HAP-1 (cell line): ENCODE measurements at regions not wholly inside any gene's neighbourhood (a gene's known extent, or its start where the extent isn't known, plus 50 kb on each side); places are given as distances from the start of the nearest gene placed in this dataset.
A peak's percentile ranks its signal among the peaks of the same experiment; 100 is the strongest.

ENCODE experiments used
- DNase-seq, 2 experiments: peaks; one replicate each; pipeline ENCODE4 v3.0.0-alpha.2; 2016 to 2020; ENCODE audit warnings: low spot score in 2 of 2
- H3K27me3 ChIP-seq: fragments of 250-450 bp; sonication (Bioruptor Pico); 2 replicates; pipeline ENCODE4 v1.5.1; 2020; ENCODE audit warnings: low read depth, mild to moderate bottlenecking, moderate library complexity
- H3K36me3 ChIP-seq: fragments of 250-450 bp; sonication (Bioruptor Pico); replicated peaks from 2 replicates; pipeline ENCODE4 v1.5.1; 2020; ENCODE audit warnings: mild to moderate bottlenecking
- H3K4me1 ChIP-seq: fragments of 250-450 bp; sonication (Bioruptor Pico); 2 replicates; pipeline ENCODE4 v1.5.1; 2020; ENCODE audit warnings: mild to moderate bottlenecking
- H3K4me3 ChIP-seq: fragments of 250-450 bp; sonication (Bioruptor Pico); 2 replicates; pipeline ENCODE4 v1.5.1; 2020; ENCODE audit warnings: mild to moderate bottlenecking, moderate library complexity
- H3K9me3 ChIP-seq: fragments of 250-450 bp; sonication (Bioruptor Pico); 2 replicates; pipeline ENCODE4 v1.5.1; 2020; ENCODE audit warnings: mild to moderate bottlenecking, moderate library complexity
- in situ Hi-C: fragments of 300-500 bp; cut with MboI; formaldehyde crosslinking; loops from 3 replicates; pipeline ENCODE4 v1.14.3; 2020; ENCODE audit warnings: low sequenced_read_pairs, inconsistent platforms, mixed read lengths

- H3K27me3 ChIP-seq = no peaks in the 10 kb centered on the region
- H3K36me3 ChIP-seq = no peaks in the 10 kb centered on the region
- DNase-seq = peak; percentile 48 to 89
- peaks cover 15% of the 10 kb centered on the region for H3K4me1 ChIP-seq
- H3K9me3 ChIP-seq = no peaks in the 10 kb centered on the region
- in situ Hi-C loops = no loop called here
- H3K4me3 ChIP-seq = no peak overlapping the region
Observed at GRCh38 chr3:64916937-64917336, 229.1 kb upstream of the ADAMTS9 start.

GRCh38 chr3:64916192-64916798 lies 228.5 kb upstream of the ADAMTS9 start:
- in situ Hi-C loops = no loop called here
- Histone ChIP-seq H3K27me3 (no peaks in the 10 kb centered on the region), H3K4me1 (peaks cover 15% of the 10 kb centered on the region), H3K36me3 (no peaks in the 10 kb centered on the region), H3K9me3 (no peaks in the 10 kb centered on the region), H3K4me3 (no peak overlapping the region)
- no peak for DNase-seq

- Histone ChIP-seq H3K36me3 (no peaks in the 10 kb centered on the region), H3K4me3 (no peak overlapping the region), H3K27me3 (no peaks in the 10 kb centered on the region), H3K4me1 (peaks cover 15% of the 10 kb centered on the region), H3K9me3 (no peaks in the 10 kb centered on the region)
- in situ Hi-C loops = no loop called here
- no peak for DNase-seq
Observed at GRCh38 chr3:64915778-64916177, 228.0 kb upstream of the ADAMTS9 start.

- Histone ChIP-seq H3K27me3 (peaks cover 5% of the 10 kb centered on the region; the same call in 1 of the 2 replicates), H3K36me3 (no peaks in the 10 kb centered on the region), H3K4me3 (no peak overlapping the region), H3K4me1 (peaks cover 13% of the 10 kb centered on the region), H3K9me3 (no peaks in the 10 kb centered on the region)
- no peak for DNase-seq
- in situ Hi-C loops = no loop called here
Observed at GRCh38 chr3:64913515-64913914, 225.7 kb upstream of the ADAMTS9 start.

DNA sequence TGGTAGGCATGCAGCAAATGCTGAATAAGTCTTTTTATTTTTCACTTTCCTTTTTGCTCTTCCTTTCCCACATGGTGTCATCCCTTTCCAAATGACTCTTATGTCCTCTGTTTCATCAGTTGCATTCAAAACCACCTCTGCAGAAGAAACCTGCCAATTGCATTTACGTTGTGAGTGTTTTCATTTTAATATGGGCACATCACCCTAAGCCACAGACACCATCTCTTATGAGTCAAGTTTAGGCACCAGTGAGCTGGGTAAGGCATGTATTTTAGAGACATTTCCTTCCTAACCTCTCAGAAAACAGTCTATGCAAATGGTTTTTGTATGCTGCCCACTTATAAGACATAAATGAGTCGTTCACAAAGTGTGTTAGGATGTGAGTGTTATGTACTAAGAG lies 223.3 kb upstream of the ADAMTS9 start:
- in situ Hi-C loops = no loop called here
- Histone ChIP-seq H3K4me1 (no peaks in the 10 kb centered on the region), H3K36me3 (no peaks in the 10 kb centered on the region), H3K27me3 (peaks cover 5% of the 10 kb centered on the region; the same call in 1 of the 2 replicates), H3K4me3 (no peak overlapping the region), H3K9me3 (no peaks in the 10 kb centered on the region)
- no peak for DNase-seq

DNA sequence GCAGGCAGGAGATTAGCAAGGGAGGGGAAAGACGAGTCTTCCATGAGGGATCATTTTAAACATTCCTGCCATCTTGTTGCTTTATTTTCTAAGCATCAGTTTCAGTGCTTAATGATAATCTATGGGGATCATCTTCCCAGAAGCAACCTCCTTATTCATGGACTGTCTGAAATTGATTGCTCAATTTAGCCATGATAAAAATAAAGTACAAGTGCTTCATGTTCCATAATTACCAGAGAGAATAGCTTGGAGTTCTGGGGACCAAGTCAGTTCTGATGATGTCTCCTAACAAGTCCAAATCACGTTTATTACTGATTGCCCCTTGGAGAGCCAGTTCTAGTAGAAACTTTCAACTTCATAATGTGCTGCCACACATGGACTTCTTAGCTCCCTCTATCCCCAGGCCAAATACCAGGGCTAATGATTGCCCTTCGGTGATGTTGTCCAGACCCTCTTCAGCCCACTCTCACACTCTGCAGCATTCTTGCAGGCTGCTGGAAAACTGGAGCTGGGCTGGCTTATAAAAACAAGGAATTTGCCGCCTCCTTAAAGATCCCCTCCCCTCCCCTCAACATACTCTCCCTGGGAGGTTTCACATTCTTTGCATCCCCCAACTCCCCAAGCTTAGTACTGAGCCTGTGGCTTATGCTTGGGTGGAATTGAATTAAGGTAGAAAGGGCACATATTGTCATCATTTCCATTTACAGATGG lies 222.1 kb upstream of the ADAMTS9 start:
- Histone ChIP-seq H3K9me3 (no peaks in the 10 kb centered on the region), H3K4me1 (no peaks in the 10 kb centered on the region), H3K27me3 (peaks cover 5% of the 10 kb centered on the region; the same call in 1 of the 2 replicates), H3K4me3 (no peak overlapping the region), H3K36me3 (no peaks in the 10 kb centered on the region)
- in situ Hi-C loops = no loop called here
- DNase-seq = no peak

- Histone ChIP-seq H3K4me3 (no peak overlapping the region), H3K36me3 (no peaks in the 10 kb centered on the region), H3K9me3 (no peaks in the 10 kb centered on the region), H3K27me3 (peaks cover 5% of the 10 kb centered on the region; the same call in 1 of the 2 replicates), H3K4me1 (no peaks in the 10 kb centered on the region)
- in situ Hi-C loops = no loop called here
- no peak for DNase-seq
Observed at GRCh38 chr3:64909011-64909410, 221.2 kb upstream of the ADAMTS9 start.

GRCh38 chr3:64908251-64908685 lies 220.5 kb upstream of the ADAMTS9 start:
- H3K9me3 ChIP-seq = no peaks in the 10 kb centered on the region
- peaks cover 5% of the 10 kb centered on the region; the same call in 1 of the 2 replicates for H3K27me3 ChIP-seq
- H3K36me3 ChIP-seq = no peaks in the 10 kb centered on the region
- no peak for DNase-seq
- in situ Hi-C loops = no loop called here
- H3K4me1 ChIP-seq = no peaks in the 10 kb centered on the region
- no peak overlapping the region for H3K4me3 ChIP-seq

- Histone ChIP-seq H3K4me3 (no peak overlapping the region), H3K36me3 (no peaks in the 10 kb centered on the region), H3K9me3 (no peaks in the 10 kb centered on the region), H3K27me3 (peaks cover 5% of the 10 kb centered on the region; the same call in 1 of the 2 replicates), H3K4me1 (no peaks in the 10 kb centered on the region)
- DNase-seq = no peak
- in situ Hi-C loops = no loop called here
Observed at GRCh38 chr3:64905906-64906410, 218.2 kb upstream of the ADAMTS9 start.

DNA sequence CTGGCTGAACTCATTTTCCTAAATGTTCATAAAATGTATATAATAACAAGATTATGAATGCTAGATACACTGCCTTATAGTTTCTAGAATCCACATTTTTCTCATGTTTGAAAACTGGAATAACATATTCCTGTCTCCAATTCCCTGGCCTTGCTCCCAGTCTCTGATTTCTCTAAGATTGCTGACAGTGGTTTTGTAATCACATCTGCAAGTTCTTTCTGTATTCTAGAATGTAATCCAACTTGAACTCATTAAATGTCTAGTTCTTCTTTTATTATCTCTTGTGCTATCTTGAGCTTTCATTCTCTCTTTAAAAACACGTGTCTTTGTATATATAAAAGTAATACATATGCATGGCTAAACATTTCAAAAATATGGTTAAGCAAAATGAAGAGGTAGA lies 215.2 kb upstream of the ADAMTS9 start:
- no peak for DNase-seq
- Histone ChIP-seq H3K4me1 (no peaks in the 10 kb centered on the region), H3K36me3 (no peaks in the 10 kb centered on the region), H3K9me3 (no peaks in the 10 kb centered on the region), H3K4me3 (no peak overlapping the region), H3K27me3 (no peaks in the 10 kb centered on the region; the same call in 1 of the 2 replicates)
- in situ Hi-C loops = no loop called here

DNA sequence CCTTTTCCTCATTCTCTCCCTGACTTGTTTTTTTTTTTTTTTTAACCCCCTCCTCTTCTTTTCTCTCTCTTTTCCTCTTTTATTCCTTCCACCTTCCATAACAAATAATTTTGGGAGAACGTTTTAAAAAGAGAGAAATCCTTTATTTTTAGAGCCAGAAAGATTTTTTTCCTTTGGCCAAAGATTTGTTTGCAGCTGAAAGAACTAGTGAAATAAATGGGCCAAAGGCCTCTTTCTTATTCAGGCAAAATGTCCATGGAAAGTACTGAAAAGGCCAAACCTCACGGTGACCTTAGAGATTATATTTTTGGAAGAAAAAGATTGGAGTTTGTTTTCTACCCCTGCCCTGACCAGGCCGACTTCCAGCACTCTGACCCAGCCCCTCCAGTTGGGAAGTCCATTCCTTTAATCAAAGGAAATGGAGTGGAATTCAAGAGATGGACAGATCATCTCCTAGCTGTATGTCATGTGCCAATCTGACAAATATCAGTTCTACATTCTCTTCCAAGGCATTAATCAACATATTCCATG lies 214.3 kb upstream of the ADAMTS9 start:
- Histone ChIP-seq H3K4me3 (no peak overlapping the region), H3K4me1 (no peaks in the 10 kb centered on the region), H3K9me3 (no peaks in the 10 kb centered on the region), H3K27me3 (peaks cover under 1% of the 10 kb centered on the region), H3K36me3 (no peaks in the 10 kb centered on the region)
- DNase-seq = no peak
- in situ Hi-C loops = no loop called here

GRCh38 chr3:64901522-64901885 lies 213.7 kb upstream of the ADAMTS9 start:
- H3K4me1 ChIP-seq = no peaks in the 10 kb centered on the region
- in situ Hi-C loops = no loop called here

DNA sequence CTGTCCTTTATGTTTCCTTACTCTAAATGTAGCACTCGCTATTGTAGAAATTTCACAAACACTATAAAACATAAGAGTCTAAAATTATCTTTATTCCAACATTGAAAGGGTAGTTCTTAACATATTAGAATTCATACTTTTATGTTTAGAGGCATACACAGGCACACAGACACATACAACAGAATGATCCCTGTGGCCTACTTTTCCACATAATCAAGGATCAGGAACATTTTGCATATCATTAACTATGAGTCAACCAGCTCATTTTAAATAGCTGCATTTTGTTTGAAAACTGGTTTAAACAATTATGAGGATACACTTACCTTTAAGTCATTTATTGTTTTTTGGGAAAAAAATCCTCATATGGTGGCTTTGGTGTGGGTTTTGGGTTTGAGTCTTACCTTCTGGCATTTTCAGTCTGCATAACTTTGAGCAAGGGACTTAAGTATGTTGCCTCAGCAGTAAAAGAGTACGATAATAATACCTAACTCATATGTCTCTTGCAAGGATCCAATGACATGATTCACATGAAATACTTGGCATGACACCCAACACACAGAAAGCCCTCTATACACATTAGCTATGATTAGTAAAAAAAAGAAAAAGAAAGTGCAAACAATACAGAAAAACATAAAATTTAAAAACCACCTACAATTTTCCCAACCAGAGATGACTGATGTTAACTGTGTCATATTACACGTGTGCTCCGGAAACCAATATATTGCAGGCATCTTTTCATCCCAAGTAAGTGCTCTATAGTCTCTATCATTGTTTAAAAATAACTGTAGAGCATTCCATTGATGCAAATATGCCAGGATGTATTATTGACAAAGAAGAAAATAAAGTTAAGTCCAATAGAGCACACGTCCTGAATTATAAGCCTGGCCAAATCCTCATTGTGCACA lies 213.1 kb upstream of the ADAMTS9 start:
- H3K27me3 ChIP-seq = peaks cover 5% of the 10 kb centered on the region
- no peak overlapping the region for H3K4me3 ChIP-seq
- no peaks in the 10 kb centered on the region for H3K9me3 ChIP-seq
- H3K4me1 ChIP-seq = no peaks in the 10 kb centered on the region
- H3K36me3 ChIP-seq = no peaks in the 10 kb centered on the region
- in situ Hi-C loops = no loop called here
- no peak for DNase-seq

More at GRCh38 chr3:64901522-64901885, 213.7 kb upstream of the ADAMTS9 start:
- no peaks in the 10 kb centered on the region for H3K36me3 ChIP-seq
- no peak overlapping the region for H3K4me3 ChIP-seq
- H3K9me3 ChIP-seq = no peaks in the 10 kb centered on the region
- peaks cover 5% of the 10 kb centered on the region for H3K27me3 ChIP-seq
- DNase-seq = no peak
